GM21825 (cell line): ENCODE measurements at regions not wholly inside any gene's neighbourhood (a gene's known extent, or its start where the extent isn't known, plus 50 kb on each side); places are given as distances from the start of the nearest gene placed in this dataset.

Experiments used
- ATAC-seq: cut with Tn5 transposase; IDR thresholded peaks from one replicate; pipeline ENCODE4 v1.9.1; 2021; ENCODE audit warnings: mild to moderate bottlenecking, moderate library complexity; ENCODE audit not compliant: unreplicated experiment

DNA sequence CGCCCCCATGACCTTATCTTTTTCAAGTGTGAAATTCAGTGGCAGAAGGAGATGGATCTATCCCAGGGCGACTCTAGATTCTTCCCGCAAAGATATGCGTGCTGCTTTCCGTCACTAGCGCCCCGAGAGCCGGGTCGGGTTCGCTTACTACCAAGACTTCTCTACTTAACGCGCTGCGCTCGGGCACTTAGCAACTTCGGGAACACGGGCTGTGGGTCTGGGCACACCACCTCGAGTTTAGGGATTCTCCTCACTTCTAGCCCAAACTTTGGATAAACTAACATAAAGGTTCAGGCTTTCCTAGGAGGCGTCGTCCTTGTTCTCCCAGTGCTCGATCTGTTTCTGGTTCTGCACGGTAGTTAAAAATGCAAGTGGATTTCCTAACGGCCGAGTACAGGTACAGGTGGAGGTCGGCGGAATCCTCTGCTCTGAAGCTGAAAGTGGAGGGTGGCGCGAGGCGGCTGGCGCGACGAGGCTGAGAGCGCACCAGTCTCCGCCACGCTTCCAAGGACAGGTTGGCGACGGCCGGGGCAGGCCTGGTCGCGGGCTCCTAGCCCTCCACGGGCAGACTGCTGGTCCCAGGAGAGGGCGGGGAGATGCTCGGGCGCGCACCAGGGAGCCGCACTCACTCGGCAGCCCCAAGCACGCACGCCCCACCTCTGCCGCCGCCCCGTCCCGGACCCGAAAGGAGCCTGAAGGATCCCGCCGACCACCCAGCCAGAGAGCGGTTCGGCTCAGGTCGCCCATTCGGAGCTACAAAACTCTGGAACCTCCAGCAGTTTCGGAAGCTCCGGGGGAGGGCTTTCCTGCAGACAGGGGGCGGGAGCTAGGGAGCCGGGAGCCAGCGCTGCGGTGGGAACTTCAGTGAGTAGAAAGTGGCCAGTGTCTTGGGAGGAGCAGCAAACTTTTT lies 100.8 kb upstream of the TENM3 start:
- no peak for ATAC-seq

DNA sequence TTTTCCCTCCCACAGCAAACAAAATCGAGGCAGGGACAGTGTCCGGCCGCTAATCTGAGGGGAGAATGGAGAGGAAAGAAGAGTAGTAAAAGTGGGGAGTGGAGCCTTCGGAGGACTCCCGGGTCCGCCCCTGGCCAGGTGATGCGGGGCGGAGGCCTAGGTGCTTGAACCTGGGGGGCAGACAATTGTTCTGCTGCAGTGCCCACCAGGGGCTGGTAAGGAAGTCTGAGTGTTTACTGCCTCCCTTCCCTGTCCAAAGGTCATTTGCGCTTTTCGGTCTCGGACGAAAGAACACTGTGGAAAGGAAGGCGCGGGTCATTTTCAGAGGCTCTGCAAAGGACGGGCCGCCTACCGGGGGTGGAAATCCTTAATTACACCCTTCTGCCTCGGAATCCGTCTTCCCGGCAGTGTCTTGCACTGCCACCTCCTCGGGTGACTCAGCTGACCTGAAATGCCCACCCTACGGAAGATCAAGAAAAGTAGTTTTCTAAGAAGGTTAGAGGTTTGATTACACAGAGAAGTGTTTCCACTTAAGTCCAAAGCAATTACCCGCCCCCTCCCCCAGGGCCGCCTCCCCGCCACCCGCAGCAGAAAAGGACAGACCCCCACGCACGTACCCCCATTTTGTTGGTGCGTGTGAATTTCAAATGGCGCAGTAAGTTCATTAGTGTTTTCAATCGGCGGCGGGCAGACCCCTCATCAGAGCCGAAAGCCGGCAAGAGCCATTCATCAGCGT lies 99.9 kb upstream of the TENM3 start:
- no peak for ATAC-seq

DNA sequence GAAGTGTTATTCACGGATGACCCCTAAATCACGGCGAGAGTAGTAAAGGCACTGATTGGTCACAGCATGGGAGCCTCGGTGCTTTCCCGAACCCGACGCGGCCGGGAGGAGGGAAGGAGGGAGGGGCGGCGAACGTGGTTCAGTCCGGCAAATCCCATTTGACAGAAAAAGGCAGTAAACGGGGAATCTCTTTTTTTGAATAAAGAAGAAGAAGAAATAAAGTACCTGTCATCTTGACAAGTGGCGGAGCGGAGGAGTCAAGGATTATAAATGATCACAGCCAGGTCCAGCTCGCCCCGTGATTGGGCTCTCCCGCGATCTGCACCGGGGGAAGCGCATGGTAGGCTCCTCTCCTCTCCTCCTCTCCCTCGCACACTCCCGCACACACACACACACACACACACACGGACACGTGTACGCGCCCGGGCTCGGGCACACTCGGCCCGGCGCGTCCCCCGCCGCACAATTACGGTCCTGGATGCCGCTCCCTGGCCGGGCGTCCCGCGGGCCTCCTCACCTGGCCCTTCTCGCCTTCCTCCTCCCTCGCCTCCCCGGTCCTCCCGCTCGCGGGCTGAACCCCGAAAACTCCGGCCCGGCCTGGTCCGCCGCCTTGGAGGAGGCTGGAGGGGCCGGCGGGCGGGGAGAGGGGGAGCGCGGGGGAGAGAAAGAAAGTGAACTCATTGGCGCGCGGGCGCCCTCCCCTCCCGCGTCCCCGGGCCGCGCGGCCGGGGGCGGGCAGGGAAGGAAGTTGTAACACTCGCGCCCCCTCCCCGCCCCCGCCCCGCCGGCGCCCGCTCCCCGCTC lies 99.2 kb upstream of the TENM3 start:
- no peak for ATAC-seq

DNA sequence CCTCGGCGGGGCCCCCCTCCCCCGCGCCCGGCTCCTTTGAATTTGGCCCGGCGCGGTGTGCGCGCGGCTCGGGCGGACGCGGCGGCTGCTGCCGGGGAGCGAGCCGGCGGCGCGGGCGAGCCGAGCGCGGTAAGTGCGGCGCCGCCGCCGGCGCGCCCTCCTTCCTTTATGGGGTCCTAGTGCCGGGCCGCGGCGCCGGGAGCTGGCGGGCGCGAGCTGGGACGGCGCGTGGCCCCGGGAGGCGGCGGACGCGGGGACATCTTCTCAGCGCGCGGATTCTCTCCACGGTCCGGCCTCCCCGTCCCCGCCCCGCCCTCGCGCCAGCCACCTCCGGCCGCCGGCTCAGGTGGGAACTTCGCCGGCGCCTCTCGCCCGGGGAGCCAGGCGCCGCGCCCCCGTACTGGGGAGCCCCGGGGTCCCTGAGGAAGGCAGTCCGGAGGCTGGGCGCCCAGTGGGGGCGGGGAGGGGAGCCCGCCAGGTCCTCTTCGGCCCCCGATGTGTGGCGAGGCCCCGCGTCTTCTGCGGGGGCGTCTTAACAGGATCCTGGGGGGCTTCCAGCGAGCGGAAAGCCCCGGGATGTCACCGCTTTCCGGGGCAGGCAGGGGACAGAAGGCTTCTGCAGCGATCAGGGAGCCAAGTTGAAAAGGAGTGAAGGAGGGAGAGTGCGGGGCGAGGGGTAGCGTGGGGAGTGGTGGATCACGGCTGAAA lies 98.4 kb upstream of the TENM3 start:
- no peak for ATAC-seq

DNA sequence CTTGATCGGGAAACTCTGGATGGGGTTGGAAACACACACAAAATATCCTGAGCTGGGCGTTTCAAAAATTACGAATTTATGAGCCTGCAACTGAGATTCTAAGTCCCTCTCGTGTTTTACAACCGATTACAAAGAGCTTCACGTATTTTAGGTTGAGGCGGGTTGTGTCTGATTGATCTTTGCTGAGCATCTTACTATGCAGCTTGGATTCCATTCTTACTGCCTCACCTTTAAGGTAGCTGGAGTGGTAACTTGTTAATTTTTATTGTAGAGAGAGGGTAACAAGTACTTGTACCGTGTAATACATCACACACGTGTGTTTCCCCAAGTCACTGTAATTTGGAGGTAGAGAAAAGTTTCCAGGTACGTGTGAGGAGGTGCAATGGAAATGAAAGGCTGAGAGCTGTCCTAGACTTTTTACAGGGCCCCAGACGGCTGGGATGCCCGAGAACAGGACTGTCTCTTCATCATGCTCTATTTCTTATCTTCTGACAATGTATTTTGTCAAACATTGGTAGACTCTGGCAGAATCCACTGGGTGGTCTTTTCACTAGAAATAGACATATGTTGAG lies 97.8 kb upstream of the TENM3 start:
- ATAC-seq, result no peak

DNA sequence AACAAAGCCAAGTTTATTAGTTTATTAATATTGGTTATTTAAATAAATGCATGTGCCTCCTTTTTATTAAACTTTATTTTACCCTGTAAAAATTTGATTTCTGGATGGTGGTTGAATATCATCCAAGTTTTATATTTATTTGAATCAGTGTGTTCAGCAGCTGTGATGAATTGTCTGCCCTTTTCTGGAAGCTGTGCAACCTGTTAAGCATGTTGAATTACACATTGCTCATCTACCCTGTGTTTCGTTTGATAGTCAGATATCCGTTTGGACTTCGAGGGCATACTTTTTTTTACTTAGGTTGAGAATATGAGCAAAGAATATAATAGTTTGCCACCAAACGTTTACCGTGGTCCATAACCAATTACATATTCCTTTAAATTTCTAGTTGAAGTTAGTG lies 95.8 kb upstream of the TENM3 start:
- ATAC-seq, result no peak

DNA sequence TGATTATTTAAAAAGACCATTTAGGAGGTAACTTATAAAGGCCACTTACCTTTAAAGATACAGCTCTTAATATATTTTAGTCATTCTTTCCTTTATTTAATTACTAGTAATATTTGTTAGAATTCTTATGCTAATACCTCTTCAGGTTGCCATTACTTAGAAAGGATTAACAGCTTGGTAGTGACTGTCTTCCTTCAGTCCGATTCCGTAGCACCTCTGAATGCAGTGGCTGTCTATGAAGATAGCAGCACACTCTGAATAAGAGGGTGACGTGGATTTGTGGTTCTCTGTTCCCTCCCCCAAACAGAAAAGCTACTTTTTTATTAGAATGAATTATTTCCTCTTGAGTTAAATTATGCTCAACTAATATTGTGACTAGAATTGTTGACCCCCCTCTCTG lies 92.6 kb upstream of the TENM3 start:
- ATAC-seq, result no peak

DNA sequence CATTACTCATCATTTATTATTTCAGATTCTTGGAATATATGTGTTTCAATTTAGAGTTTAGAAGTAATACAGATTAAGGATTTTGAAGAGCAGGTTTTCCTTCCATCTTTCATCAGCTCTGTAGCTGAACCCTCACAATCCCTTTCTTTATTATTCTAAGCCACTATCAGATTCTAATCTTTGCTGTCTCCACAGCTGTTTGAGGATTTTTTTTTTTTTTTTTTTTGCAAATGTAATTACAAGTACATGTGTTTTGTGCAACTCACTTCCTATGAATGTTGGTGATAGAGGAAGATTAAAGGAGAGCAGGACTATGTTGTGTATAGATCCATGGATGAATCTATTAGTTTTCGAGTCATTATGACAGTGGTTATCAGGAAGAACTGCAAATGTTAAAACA lies 87.4 kb upstream of the TENM3 start:
- no peak for ATAC-seq

DNA sequence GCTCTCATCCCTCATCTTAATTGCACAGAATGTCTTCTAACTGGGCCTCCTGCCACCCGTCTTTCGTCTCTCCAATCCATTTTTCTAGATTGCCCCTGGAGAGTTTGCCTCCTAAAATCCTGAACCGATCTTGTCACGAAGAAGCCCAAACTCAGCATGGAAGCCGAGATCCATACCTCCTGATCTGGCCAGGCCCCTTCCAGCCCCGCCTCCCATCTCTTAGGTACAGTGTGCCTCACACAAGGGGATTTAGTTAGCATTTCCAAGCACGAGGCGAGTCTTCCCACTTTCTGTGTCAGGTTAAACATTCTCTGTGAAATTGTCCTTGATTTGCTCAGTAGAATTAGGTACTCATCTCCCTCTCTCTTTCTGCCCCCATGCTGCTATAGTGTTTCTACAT lies 80.0 kb upstream of the TENM3 start:
- no peak for ATAC-seq

DNA sequence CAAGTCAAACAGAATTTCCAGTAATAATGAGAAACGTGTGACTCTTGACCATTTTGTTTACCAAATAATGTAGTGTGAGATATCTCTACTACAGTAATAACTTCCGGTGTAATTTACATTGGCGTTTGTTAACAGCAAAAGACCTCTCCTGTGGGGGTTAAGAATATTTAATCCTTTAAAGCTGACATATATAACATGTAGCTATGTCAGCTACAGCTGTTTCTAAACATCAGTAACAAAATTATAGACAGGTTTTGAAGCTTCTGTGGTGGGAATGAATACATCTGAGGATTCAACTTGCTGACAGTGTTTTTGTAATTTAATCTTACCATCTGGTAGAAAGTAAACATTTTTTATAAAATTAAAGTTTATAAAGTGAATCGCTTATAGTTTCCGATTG lies 73.6 kb upstream of the TENM3 start:
- no peak for ATAC-seq

DNA sequence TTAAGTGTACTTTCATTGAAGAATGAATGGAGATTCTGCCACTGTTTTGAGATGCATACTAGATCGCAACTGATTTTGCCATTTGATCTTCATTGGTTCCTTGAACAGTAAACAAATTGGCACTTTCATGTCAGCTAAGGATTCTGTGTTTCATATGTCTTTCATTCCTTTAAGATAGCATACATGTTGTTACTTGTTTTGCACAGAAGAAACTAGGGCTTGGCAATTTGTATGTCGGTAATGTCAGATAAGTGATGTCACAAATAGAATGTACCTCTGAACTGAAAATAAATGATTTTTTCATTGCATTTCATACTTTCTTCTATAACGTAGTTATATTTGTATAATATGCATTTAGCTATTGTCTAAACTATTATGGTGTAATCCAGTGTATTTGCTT lies 73.2 kb upstream of the TENM3 start:
- ATAC-seq, result no peak

DNA sequence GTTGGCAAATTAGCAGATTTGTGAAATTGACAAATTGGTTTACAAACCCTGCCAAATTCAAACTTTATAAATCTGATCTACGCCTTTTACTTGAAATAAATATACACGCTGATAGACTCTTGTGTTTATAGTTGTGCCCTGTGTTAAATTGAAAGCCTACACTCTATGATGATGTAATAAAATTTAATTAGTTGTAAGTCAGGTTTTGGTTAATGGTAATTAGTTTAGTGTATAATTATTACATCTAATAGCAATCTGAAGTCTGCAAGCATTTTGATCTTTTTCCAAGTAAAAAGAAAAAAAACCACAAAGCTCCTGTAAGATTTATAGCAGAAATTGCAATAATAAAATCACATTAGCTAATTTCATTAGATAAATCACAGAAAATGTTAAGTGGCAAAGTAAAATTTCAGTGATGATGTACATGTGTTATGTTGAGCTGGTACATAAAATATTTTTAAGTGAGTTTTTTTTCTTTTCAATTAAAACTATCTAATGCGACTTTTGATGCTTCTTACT lies 72.7 kb upstream of the TENM3 start:
- ATAC-seq, result no peak

DNA sequence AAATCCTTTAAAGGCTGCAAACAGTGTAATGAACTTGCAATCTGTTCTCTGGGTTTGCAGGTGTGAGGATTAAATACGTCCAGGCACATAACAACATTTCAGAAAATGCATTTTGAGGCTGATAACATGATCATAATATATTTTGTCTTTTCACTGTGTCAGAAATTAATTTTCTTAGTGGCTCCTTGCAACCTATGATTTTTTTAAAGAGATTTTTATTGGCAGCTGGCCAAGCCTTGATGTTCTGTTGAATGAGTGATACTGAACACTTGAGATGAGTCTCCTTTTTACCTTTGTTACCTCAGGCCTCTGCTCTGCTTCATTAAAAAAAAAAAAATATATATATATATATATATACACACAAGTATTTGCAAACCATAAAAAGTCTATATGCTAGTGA lies 68.2 kb upstream of the TENM3 start:
- ATAC-seq, result no peak

DNA sequence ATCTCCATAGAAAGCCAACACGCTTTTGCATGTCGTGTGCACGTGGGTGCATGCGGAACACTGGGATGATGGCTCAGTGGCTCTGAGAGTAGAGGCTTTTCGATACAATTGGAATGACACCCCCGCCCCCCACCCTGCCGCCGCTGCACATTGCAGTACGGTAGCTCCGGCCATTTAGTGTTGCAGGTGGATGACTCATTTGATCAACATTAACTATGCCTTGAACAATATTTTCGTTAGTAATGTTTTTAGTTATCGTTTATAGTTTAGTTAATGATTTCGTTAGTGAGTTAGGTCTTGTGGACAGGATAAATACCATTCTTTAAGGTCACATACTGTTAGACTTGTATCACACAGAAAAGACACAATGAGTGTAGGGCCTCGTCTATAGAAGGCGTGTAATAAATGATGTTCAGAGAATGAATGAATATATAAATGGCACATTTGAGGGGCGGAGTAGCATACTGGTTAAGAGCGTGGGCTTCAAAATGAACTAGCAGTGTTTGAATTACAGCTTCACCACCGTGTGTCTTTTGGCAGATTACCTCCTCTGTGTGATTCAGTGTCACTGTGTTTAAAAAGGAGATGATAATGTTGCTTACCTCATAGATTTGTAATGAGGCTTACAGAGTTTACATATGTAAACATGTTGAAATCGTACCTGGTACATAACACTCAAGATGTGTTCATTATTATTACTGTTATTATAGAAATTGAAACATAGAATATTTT lies 67.2 kb upstream of the TENM3 start:
- no peak for ATAC-seq

DNA sequence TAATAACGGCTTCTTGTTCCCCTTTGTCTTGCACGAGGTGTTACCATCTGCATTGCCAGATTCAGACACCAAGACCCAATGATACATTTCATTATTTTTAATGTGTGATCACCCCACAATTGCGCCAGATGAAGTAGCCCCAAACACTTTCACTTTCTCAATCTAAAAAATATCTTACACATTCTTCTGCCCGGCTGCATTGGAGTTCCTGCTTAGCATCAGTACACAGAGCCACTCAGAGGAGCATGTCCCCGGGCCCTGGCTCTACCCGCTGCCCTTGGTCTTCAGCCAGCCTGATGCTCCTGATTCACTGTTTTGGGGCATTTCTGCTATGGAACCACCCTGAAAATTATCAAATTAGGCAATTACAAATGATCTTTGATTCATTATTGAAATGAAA lies 66.0 kb upstream of the TENM3 start:
- ATAC-seq, result no peak

DNA sequence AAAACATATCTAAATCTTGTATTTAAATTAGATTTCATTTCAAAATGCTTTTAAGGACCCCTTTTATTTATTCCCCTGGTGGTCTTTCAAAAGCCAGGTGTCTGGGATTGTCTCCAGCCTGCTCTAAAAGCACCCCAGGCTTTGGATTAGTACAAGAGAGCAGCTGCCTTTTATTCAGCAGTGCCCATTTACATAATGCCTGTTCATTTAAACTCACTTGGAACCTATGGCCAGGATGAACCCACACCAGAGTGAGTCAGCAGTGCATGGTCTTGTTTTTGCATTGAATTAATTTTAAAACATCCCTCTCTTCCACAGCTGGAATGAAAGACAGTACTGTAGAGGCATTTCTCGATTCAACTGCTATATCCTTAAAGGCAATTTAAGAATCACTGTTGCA lies 64.1 kb upstream of the TENM3 start:
- no peak for ATAC-seq

DNA sequence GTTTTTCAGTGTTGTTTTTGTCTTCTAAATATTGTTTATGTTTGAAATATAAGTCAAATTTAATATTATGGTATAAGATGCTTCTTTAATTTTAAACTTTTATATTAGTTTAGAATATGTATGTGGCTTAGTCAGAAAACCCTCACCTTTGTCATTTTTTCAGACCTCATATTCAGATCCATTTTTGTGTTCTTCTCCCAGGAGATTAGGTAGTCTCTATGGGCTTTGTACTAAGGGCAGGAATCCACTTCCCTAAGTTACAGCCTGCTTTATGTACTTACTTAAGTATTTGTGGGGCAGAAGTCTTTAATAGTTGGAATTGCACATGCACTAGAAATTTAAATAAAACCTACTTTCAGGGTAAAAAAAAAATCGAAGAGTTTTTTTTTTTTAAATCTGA lies 63.5 kb upstream of the TENM3 start:
- ATAC-seq, result no peak

DNA sequence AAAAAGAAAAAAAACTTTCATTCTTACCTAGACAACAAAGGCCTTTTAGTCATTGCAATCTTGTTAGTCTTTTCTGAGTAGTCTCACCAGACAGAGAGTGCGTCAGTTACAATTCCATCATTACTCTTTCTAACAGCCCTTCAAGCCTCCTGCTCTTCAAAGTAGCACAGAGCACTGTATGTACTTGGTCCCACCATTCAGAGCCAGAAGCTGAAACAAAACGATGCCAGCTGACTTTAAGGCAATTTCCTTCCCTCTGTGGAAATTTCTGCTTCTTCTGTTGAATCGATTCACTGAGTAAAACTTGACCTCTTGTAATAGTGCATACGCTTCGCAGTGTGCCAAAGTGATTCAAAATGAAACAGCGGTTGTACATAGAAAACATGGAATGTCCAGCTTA lies 57.7 kb upstream of the TENM3 start:
- ATAC-seq, result no peak

DNA sequence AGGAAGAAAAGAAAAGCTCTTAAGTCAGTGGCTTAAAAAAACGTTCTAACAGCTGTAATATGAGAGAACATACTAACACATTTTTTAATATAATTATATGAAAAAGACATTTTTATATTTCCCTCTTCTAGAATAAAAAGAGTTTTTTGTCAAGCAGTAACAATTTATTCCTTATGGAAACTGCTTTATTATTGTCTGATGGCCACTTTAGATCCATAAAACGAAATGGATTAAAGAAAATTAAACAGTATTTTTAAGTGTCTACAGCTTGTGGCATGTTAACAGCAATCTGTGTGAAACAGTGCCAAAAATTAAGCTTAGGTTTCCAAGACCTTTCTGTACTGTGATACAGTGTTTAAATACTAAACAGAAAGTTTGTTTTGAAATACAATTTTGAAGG lies 55.5 kb upstream of the TENM3 start:
- ATAC-seq, result no peak

DNA sequence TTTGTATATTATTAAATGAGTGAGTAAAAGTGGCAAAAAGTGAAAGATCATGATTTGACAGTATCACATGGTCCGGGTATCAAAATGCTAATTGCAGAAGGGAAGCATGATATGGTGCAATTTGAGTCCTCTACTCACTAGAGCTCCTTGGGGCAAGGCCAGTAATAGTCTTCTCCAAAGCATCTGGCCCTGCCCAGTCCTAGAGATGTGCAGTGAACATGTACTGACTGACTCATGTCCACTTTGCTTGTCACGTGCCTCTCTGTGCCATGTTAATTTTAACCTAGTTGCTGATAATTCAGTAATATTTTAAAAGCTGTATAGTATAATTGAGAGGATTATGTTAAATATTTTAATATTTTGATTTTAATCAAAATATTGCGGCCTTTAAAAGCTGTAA lies 54.6 kb upstream of the TENM3 start:
- ATAC-seq, result no peak
